ENCODE measurements at regions not wholly inside any gene's neighbourhood (a gene's known extent, or its start where the extent isn't known, plus 50 kb on each side); places are given as distances from the start of the nearest gene placed in this dataset.
A peak's percentile ranks its signal among the peaks of the same experiment; 100 is the strongest.

DNA sequence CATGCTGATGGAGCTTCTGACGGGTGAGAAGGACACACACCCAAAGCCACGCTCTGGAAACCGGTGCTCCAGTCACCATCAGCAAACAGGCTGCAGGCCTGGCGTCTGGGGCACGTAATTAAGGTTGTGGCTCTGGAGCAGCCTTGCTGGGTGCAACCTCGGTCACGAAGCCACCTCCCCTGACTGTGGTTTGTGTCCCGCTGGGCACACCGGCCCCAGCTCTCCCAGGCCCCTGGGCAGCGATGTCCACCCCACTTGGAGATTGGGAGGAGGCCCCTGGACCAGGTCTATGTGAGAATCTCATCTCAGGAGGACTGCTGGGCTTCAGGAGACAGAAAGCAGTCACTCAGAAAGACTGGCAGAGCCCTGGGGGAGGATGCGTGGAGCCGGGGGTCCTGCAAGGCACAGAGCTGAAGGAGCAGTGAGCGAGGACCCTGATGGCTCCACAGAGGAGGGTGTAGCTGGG lies 631.6 kb downstream of the BRD1 start:
- DNase-seq (ENCODE audit: low spot score): no peak

- no peak for DNase-seq (ENCODE audit: low spot score)
Measured at GRCh38 chr22:49195636-49196035, 632.0 kb downstream of the BRD1 start.

GRCh38 chr22:49193901-49194465 lies 633.7 kb downstream of the BRD1 start:
- no peak for DNase-seq (ENCODE audit: low spot score)

DNA sequence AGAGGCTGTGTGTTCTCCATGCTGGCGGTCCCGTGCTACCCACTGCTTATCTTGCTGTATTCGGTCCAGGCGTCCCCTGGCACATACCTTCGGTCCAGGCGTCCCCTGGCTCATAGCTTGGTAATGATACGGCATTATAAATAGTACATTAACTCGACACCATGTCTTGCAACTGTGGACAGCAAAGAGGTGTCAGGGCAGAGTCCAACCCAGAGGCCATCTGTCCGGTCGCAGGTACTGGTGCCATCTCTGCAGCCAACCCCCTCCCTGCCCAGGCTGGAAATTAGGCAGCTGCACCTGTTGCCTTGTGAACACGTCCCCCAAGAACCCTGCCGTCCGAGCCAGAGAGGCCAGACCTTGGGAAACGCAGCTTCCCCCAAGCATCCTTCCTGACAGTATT lies 634.3 kb downstream of the BRD1 start:
- no peak for DNase-seq (ENCODE audit: low spot score)

- no peak for DNase-seq (ENCODE audit: low spot score)
Measured at GRCh38 chr22:49192857-49193250, 634.8 kb downstream of the BRD1 start.

- DNase-seq (ENCODE audit: low spot score): no peak
Measured at GRCh38 chr22:49192180-49192856, 635.4 kb downstream of the BRD1 start.

- DNase-seq (ENCODE audit: low spot score): no peak
Measured at GRCh38 chr22:49191506-49191980, 636.1 kb downstream of the BRD1 start.

- DNase-seq (ENCODE audit: low spot score): no peak
Measured at GRCh38 chr22:49190816-49191505, 636.7 kb downstream of the BRD1 start.

- no peak for DNase-seq (ENCODE audit: low spot score)
Measured at GRCh38 chr22:49189871-49190270, 637.8 kb downstream of the BRD1 start.

DNA sequence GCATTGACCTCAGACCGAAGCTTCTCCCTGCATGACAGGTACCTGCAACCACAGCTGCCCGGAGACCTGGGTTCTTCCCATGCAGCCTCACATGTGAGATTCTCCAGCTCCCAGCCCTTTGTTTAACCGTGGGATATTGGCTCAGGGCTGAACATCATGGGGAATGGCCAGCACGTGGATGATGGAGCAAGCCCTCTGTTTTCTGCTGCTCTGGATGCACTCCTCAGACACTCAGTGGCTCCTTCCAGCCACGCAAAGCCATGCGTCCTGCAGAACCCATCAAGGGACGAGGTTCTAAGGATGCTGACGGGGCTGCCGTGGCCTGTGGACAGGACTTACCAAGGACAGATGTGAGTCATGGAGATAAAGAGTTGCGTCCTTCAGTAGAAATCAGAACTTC lies 639.1 kb downstream of the BRD1 start:
- no peak for DNase-seq (ENCODE audit: low spot score)

DNA sequence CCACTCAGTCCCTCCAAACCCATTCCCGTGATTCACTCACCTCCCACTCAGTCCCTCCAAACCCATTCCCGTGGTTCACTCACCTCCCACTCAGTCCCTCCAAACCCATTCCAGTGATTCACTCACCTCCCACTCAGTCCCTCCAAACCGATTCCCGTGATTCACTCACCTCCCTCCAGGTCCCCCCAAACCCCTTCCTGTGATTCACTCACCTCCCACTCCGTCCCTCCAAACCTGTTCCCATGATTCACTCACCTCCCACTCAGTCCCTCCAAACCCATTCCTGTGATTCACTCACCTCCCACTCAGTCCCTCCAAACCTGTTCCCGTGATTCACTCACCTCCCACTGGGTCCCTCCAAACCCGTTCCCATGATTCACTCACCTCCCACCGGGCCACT lies 639.6 kb downstream of the BRD1 start:
- peak; percentile 17 for DNase-seq (ENCODE audit: low spot score)

GRCh38 chr22:49186762-49187161 lies 640.9 kb downstream of the BRD1 start:
- no peak for DNase-seq (ENCODE audit: low spot score)

DNA sequence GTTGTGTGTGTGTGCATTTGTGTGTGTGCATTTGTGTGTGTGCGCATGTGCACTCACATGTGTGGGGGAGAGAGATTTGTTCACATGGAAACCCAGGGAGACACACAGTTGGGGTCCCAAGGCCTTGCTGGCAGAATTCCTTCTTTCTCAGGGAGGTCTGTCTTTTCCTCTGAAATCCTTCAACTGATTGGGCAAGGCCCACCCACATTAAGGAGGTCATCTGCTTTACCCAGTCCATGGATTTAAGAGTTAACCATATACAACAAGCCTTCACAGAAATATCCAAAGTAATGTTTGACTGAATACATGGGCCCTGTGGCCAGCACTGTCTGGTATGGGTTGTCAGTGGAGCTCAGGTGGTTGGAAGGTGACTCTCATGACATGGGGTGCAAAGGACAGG lies 641.4 kb downstream of the BRD1 start:
- DNase-seq (ENCODE audit: low spot score): no peak

- no peak for DNase-seq (ENCODE audit: low spot score)
Measured at GRCh38 chr22:49185312-49185969, 642.2 kb downstream of the BRD1 start.

DNA sequence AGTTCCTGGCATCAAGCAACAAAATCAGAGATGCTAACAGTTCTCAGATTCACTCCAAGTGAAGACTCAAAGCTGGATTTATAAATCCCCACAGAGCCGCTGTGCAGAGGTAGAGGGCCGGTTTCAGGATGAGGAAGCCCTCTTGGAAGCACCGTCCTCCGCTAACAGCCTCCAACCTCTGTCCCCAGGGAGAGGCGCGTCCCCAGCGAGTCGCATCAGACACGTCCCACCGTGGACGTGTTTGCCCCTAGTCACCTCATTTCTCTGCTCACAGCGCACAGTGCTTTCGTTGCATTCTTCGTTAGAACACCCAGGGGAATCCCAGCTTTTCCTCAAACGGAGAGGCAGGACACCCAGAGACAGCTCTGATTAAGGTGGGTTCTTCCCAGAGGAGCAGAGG lies 642.9 kb downstream of the BRD1 start:
- DNase-seq (ENCODE audit: low spot score): no peak

- no peak for DNase-seq (ENCODE audit: low spot score)
Measured at GRCh38 chr22:49183826-49184216, 643.9 kb downstream of the BRD1 start.

GRCh38 chr22:49183208-49183825 lies 644.4 kb downstream of the BRD1 start:
- no peak for DNase-seq (ENCODE audit: low spot score)

DNA sequence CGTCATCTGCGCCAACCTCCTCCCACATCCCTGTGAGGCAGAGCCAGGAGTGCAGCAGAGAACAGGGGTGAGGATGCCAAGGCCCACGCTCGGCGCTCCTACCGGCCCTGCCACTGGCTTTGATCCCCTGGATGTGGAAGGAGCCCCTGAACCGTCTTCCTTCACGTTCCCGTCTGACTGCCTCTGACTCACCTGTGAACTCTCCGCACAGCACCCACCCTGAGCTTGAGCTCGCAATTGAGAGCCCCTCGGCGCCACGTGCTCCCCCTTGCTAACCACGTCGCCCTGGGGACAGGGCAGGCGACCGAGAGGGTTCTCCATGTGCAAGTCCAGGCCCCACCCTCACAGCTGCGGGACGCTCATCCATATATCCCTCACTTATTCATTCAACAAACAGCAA lies 645.3 kb downstream of the BRD1 start:
- DNase-seq (ENCODE audit: low spot score): no peak

GRCh38 chr22:49181942-49182341 lies 645.7 kb downstream of the BRD1 start:
- DNase-seq (ENCODE audit: low spot score): no peak

GRCh38 chr22:49181431-49181830 lies 646.2 kb downstream of the BRD1 start:
- no peak for DNase-seq (ENCODE audit: low spot score)

- DNase-seq (ENCODE audit: low spot score): no peak
Measured at GRCh38 chr22:49180683-49181024, 647.0 kb downstream of the BRD1 start.

DNA sequence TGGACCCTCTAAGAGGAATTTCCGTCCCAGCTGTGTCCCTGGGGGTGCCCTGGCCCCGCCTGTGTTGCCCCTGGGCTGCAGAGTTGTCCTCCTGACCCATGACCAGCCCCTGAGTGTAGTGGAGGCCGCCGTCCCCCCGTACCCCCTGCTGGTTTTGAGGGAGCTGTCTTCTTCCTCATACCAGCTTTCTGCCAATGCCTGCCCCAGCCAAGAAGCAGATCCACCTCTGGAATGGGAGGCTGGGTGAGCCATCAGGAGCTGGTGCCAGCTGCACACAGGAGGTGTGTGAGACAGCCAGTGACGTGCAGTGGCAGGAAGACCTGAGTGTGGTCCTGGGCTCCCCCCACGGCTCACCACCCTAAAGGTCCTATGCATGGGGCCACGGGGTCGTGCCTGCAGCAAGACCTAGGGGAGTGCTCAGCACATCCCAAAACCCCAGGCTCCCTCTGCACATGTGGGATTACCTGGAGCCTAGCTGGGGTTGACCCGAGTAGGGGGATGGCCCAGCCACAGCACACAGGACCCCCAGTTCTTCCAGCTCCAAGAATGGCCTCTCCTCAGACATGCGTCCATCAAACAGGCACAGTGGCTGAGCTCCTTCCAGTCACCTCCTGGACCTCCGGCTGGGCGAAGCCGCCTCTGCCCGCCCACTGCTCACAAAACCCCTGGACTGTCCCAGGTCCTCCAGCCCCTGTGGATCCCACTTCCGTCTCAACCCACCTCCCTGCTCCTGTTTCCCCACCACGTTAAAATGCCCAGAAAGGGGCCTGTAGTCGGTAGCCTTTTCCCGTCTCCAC lies 647.6 kb downstream of the BRD1 start:
- no peak for DNase-seq (ENCODE audit: low spot score)
